Stimulated activated CD4-positive, alpha-beta T cell treated with anti-CD3 and anti-CD28 coated beads, Interleukin-4, amount 100 ng/mL, for 48 hours (primary cell): ENCODE measurements at regions not wholly inside any gene's neighbourhood (a gene's known extent, or its start where the extent isn't known, plus 50 kb on each side); places are given as distances from the start of the nearest gene placed in this dataset.

Source experiments
- DNase-seq, 2 donors: peaks; one replicate each; pipeline ENCODE4 v3.0.0-alpha.2; 2020; ENCODE audit warnings: low read depth in 2 of 2

DNA sequence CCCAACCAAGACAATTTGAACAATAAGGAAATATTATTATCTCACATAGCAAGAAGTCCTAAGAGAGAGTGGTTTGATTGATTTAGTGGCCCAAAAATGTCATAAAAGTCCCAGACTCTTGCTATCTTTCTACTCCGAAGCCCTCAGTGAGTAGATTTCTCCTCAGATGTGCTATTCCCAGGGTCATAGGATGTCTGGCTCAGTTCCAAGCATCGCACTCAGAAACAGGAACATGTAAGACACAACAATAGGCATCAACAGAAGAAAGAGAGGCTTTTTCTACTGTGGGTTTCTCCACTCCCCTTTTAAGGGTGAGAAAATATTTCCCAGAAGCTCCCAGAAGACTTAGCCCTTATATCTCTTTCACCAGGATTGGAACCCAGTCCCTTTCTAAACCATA, 188.1 kb upstream of the CDKN3 start:
- DNase-seq, result no peak

DNA sequence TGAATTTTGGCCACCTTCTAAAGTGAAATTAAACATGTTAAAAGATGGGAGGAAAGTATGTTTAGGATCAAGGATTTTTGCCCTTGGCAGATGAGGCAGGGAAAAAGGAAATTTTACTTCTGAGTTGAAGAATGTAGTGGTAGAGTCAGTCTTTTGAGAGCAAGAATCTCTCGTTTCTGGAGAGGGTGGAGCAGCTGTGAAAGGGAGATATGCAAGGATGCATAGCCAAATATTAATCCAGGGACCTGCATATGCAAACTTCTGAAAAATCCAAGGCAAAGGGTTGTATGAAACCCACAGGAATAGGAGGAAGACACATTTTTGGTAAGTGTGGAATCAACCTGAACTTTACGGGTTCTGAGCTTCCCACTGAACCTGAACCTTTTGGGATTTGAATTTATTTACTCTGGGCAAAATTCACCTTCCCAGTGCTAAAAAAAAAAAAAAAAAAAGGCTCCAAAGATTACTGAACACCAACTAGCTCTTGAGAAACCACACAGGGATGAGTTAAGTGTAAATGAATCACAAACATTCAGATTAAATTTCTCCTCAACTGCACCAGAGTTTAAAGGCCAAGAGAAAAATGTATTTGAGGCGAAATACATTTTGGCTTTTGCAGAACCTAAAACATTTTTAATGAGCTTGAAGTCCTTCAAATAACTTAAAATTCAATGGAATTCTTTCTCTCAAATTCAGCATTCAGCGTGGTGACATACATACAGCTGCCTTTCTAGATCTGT, 187.1 kb upstream of the CDKN3 start:
- DNase-seq, result no peak

DNA sequence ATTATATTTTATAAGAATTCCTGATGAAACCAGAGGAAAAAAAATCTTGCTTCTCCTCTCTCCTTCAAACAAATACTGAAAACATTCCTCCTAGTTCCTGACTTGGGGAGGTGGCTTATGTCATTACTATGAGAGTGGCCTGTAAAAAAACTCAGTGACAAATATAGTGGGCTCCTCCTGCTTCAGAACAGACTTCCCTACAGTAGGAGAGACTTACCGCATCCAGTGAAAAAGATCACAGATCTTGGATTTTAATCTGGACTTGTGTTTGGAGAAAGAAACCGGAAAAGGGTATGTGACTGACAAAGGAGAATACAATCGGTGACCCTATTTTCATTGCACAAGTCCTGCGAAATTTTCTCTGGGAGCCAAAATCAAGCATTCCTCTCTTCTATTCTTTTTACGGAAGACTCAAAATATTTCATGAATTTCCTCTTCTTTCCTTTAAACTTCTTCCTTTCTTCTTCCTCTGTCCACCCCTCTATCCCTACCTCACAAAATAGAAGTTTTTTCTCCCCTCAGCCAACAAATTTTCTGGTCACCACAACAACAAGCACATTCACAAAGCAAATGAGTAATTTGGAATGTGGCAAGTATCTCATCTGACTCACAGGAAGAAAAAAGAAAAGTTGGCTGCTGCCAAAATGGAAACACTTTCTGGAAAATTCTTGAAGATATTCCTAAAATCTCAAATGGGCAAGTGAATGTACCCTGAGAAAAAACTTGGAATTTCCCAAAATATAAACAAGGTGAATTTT, 185.1 kb upstream of the CDKN3 start:
- DNase-seq, result no peak

DNA sequence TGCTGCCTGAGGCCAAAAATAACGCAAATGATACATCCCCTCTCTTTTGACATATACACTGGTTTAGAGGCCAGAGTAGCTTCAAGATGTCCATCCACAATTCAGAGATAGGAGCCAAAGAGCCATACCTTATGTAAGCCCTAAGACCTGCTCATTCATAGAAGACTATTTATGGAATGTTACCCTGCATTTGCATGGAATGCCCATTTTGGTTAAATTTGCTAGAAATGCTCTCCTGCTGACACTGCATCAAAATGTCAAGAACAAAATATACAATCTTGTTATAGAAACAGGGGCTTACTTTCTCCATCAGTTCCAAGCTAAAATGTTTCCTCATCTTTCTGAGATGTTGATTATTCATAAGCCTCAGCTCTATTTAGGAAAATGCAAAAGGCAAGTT, 183.3 kb upstream of the CDKN3 start:
- DNase-seq, result no peak

DNA sequence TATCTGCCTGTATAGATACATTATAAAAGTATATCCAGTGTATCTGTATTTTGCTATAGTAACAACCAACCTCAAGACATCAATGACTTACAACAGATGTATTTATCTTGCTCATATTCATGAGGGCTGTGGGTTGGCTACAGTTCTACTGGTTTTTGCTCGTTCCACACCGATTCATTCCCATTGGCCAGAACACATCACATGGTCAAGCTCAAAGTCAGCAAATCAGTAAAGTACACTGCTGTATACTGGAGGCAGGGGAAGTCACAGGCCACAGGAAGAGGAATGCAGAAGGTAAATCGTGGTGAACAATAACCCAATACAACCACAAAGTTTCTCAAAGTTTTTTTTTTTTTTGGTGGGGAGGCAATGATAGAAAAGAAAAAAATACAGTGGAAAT, 180.0 kb upstream of the CDKN3 start:
- DNase-seq, result no peak

DNA sequence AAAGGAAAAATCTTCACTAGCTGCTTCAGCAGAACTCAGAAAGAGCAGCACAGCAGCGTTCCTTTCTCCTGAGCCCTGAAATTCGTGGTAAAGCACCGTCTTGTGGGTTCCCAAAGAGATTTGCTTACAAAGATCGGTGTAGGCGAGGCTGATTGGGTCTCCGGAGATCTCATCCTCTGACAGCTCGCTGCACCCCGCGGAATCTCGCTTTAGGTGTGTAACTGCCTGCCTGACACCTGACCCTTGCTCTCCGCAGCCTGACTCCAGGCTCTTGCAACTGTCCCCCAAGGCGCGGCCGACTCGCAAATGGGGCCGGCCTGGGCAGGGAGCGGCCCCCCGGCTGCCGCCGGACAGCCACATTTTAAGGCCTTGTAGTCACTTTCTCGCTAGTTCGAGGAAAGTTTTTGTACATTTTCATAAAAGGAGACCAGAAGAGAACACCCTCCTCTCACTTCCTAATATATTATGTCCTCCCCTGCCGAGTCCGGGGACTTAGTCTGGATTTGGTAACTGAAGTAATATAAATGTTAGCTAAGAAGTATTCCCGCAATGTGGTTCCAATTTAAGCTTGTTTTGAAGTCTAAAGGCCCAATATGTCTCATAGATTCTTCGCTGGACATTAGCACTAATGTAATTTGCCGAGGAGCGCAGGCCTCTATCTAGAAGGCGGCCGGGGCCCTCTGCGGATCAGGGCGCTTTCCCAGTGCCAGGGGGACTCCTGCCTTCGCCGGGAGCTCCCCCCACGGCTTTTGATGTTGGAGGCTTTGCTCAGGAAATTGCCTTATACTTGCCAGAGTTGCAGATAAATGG, 177.3 kb upstream of the CDKN3 start:
- DNase-seq, result no peak

DNA sequence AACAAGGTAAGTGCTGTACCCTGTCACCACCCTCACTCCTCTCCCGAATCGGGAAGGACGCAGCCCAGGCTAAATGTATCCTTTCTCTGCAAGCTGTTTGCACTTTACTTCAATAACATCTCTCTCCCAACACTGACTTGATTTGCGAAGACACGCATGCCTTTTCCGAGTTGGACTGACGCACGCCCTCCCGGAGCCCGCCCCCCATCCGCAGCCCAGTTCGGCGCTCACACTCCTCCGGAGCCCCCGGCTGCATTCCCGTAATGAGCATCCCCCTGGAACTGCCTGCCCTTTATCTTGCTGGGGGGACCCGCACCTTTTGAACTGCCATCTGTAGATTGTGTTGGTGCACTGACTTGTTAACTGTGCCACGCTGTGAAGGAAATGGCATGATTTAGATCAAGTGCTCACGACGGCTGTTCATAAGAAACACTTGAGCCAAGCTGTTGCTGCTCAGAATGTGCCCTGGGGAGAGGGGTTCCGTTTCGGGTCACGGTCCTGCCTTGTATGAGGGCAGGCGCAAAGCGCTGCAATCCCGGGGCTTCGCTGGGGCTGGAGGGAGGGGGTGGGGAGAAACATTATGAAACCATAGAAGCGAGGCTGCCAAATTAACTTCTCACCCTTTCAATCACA, 176.6 kb upstream of the CDKN3 start:
- DNase-seq, result no peak

DNA sequence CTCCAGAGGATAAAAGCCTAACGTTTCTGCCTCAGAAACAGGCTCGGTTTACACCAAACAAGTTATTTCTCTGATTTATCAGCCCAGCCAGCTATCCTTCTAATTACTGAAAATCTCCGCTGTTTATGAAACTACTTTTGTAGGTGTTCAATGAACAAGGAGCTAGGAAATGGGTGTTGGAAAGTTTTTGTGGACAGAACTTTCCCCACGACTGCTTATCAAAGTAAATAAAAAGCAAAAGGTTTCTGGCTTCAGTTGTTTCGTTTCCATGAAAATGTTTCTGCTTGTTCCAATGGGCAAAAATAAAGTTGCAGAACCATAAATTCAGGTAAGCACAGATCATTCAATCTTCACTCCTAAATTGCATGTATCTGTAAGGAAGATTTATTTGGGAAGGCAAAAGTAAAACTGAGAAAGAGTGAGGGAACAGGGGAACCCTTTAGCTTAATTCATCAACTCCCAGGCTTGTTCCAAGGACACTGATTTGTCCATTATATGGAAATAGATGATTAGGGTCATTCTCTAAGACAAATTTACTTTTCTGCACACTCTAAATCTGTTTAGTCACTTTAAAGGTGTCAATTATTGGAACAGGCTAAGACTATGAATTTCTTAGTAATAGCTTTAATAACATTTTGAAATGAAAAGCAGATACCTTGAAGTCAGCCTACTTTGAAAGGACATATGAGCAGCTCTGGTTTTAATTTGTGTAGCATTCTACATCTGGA, 175.9 kb upstream of the CDKN3 start:
- DNase-seq, result no peak

DNA sequence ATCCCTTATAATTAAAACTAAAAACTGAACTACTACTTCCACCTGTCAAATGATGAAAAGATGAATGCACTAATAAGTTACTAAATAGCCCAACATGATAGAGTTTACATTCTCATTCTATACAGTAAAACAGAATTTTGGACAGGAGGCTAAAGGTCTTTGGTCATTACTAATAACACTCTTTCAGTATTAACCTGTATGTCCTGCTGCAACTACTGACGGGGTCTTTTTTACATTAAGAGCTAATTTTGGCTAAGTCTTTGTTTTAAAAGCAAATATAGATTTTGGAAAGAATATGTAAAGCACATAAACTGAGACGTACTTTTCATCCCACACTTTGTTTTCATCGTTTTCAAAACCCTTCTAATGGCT, 175.4 kb upstream of the CDKN3 start:
- DNase-seq, result no peak

DNA sequence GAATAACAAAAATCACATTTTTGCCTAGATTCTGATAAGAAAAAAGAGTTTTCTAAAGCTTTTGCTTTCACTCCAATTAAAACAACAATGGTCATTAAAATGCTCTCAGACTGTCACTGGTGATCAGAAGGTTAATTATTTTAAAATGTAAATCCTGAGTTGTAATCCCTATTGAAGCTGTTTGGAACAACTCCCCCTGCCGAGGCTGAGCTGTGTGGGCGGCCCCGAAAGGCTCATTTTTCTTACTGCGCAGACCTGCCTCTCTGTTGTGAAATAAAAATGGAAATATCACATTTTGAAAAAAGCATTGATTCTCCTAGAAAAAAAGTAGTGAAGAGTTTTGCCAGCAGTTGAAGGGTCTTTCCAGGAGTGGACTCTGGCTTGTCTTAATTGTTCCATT, 174.8 kb upstream of the CDKN3 start:
- no peak for DNase-seq

DNA sequence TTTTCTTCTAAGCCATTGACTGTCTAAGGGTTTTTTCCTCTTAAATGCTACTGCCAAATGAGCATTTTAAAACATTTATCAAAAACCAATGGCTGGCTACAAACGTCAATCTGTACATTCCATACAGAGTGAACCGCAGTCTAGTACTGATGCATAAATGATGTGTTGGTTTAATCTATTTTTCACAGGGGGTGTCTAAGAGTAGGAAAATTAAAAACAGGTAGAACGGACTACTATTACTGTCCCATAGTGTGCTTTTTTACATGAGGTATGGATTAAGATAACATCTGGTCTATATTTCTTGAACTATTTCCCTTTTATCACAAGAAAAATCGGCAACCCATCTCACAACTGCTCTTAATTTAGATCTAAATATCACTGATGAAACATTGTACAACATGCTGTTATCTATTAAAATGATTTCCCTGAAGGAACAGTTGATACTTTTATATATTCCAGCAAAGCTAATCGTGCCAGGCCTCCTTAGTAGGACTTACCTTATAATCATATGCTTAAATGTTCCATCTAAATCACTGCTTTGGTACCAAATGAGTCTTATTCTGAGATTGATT, 172.9 kb upstream of the CDKN3 start:
- no peak for DNase-seq

DNA sequence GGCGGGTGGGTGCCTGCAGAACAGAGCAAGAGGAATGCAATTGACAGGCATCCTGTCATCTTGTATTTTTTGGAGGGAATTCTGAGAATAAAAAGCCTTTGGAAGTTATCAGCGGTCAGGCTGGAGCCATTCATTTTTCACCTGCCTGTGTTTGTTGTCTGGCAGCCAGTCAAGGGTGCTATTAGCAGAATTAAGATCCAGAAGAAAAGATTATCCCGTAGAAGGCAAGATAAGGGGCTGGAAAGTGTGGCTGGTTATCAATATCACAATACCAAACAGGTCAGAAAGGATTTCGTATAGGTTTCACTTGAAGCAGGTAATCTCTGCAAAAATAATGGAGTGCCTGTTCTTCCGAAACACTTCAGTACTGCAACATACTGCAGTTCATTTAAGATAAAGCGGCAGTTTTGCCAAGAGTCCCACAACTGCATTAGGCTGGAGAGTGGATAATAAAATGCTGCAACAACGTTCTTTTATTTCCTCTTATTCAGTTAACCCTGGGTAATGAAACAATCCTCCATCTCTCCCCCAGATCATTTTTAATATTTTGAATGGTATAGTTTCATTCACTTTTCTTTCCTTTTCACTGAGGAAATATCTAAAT, 171.2 kb upstream of the CDKN3 start:
- DNase-seq, result no peak

DNA sequence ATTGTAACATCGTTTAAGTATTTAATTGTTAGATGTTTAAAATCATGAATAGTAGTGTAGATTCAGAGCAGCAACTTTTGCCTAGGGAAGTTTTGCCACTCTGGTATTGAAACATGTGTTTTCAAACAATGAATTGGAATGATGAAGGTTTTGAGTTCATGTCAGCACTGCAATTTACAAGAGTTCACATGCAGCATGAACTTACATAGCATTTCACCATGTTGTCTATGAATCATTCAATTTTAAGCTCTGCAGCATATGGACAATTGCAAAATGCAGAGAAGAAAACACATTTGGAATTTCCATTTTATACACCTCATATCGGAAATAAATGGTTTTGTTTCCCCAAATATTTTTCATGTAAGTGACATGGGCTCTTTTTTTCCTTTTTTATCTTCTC, 170.7 kb upstream of the CDKN3 start:
- DNase-seq, result no peak

DNA sequence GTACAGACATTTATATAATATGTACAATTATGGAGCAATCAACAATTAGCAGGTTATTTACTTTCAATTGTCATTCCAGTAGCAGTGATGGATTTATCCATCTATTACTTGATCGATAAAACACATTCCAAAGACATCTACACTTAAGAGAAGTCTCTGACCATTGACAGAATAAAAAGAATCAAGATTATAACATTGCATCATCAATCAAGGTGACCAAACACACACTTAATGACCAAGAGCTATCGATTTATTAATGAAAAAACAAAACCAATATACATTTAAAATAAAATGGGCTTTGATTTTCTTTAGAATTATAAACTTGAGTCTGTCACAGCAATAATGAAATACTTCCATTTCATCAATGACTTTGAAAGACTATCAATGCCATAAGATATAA, 170.2 kb upstream of the CDKN3 start:
- no peak for DNase-seq

DNA sequence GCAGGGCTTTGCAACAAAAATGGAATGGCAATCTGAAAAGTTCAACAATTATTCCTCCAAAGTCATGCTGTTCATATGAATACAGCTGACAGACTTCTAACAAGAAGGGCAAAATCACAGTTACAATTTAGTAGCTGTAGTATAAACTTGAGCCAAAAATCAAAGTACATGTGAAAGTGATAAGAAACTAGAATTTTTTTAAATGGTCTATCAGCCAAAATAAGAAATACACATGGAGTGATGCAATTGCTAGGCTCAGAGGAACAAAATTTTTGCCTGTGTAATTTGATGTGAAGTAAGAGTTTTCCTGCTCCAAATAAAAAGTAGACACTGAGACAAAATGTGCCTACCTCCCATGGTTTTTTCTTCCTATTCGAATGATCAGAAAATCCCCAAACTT, 167.7 kb upstream of the CDKN3 start:
- no peak for DNase-seq

DNA sequence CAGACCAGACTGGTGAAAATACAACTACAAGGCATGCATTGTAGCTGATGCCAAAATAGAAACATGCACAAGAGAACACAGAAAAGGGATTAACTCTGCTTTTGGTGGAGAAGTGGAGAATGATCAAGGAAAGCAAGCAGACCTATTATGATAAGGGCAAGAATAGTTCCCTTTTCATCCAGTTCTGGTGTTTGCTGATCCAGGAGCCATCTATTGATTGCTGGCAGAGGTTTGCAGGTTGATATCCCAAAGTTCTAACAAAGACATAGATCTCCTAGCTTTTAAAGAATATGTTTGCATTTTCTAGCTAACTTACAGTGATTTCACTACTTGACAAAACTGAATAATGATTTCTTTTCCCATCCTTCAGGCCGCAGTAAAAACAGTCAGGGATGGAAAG, 166.2 kb upstream of the CDKN3 start:
- DNase-seq, result no peak

DNA sequence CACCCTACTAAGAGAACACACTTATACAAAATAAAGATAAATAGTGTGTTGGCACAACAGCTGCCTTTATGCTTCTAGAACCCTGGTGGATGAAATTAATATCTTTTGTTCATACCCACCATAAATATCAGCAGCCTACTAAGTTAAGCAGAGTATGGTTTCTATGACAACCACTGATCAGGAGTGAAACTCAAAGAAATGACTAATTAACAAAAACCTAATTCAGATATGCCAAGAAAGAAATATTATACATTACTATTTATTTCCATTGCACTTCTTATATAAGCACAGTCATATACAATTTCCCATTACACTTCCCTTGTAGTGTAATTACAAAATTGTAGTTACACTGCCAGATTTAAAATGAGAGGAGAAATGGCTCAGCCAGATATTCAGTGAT, 164.1 kb upstream of the CDKN3 start:
- no peak for DNase-seq

DNA sequence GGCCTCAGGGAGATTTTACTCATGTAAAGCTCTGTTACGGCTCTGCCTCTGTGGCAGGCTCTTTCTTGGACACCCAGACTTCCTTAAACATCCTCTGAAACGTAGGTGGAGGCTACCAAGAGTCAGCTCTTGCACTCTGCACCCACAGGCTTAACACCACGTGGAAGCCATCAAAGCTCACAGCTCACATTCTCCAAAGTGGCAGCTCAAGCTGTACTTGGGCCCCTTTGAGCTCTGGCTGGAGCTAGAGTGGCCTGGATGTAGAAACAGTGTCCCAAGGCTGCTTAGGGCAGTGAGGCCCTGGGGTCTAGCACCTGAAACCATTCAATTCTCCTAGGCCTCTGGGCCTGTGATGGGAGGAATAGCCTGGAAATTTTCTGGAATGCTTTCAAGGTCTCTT, 155.3 kb upstream of the CDKN3 start:
- no peak for DNase-seq

DNA sequence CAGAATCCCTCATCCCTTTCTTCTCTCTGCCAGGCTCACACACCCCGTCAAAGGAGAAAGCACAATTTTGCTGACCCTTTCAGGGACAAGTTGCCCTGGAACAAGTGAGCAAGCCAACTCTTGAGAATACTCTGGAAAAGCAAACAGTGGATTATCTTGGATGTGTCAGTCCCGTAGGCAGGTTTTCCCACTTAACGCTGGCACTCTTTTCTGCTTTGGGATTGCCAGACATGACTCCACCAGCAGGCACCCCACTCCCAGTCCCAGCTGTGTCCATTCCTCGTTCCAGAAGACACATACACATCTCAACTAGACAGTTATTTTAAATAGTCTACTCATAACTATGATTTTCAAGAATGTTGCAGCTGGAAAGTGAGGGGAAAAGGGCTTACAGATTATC, 145.5 kb upstream of the CDKN3 start:
- DNase-seq, result no peak

DNA sequence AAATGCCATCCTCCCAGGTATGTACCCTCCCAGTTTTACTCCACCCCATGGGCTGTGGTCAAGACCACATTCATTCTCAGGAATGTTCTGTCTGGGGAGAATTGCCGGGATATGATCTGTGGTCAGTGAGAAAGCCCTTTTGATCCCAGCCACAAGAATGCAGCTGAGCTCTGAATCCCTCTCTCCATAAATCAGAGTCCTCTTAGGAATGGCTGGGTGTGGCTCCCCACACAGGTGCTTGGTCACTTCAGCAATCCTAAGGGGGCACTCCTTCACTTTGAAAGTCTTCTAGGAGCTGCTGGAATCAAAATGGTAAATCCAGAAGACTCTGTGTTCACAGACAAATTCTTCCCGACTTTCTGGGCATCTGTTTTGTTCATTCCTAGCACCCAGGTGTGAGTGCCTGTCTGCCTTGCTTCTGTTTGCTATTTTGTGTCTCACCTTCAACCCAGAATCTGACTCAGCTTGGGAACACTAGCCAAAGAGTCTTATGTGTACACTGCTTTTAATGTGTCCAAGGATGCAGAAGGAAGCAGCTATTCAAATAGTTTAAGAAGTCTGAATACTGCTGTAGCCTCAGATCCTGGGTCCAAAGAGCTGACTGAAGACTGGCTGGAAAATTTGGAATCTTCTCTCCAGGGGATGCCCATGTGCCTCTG, 144.6 kb upstream of the CDKN3 start:
- DNase-seq, result no peak
